ENCODE measurements at regions not wholly inside any gene's neighbourhood (a gene's known extent, or its start where the extent isn't known, plus 50 kb on each side); places are given as distances from the start of the nearest gene placed in this dataset.

- H3K36me3 ChIP-seq (ENCODE audit: insufficient read depth, low read length) = no peaks in the 10 kb centered on the region
- H3K9ac ChIP-seq (ENCODE audit: low read length) = no peak overlapping the region
- no peaks in the 10 kb centered on the region for H3K9me3 ChIP-seq (ENCODE audit: low read length)
- H3K27ac ChIP-seq (ENCODE audit: low read depth, low read length) = no peak overlapping the region
- H3K4me1 ChIP-seq (ENCODE audit: insufficient read depth, low read length) = no peaks in the 10 kb centered on the region
- no peaks in the 10 kb centered on the region for H3K27me3 ChIP-seq (ENCODE audit: control insufficient read depth in 1 of 2, insufficient read depth in 2 of 2, low read length in 2 of 2)
- no peak overlapping the region for H3K4me3 ChIP-seq (ENCODE audit: low read depth in 1 of 2, low read length in 2 of 2)
Measured at GRCh38 chr19:28857967-28858366, 355.0 kb downstream of the UQCRFS1 start.

- no peak overlapping the region for H3K4me3 ChIP-seq (ENCODE audit: low read depth in 1 of 2, low read length in 2 of 2)
- no peak overlapping the region for H3K9ac ChIP-seq (ENCODE audit: low read length)
- no peaks in the 10 kb centered on the region for H3K27me3 ChIP-seq (ENCODE audit: control insufficient read depth in 1 of 2, insufficient read depth in 2 of 2, low read length in 2 of 2)
- H3K4me1 ChIP-seq (ENCODE audit: insufficient read depth, low read length) = no peaks in the 10 kb centered on the region
- no peak overlapping the region for H3K27ac ChIP-seq (ENCODE audit: low read depth, low read length)
- H3K9me3 ChIP-seq (ENCODE audit: low read length) = no peaks in the 10 kb centered on the region
- no peaks in the 10 kb centered on the region for H3K36me3 ChIP-seq (ENCODE audit: insufficient read depth, low read length)
Measured at GRCh38 chr19:28855216-28855615, 357.7 kb downstream of the UQCRFS1 start.

DNA sequence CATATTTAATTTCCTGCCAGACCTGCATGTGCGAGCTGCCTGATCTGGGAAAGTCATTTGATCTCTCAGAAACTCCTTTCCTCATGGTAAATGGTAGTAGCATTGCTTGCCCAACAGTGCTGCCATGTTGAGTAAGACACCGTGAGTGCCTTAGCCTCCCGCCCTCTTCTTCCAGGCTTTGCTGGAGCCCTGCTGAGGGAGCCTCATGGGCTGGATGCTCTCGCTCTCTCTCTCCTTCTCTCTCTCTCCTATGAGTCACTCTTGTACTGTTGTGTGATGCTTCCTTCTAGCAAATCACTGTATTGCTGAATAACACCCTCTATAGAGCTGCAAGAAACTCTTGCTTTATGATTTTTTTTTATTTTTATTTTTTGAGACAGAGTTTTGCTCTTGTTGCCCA lies 365.5 kb downstream of the UQCRFS1 start:
- Histone ChIP-seq H3K9me3 (ENCODE audit: low read length) (no peaks in the 10 kb centered on the region), H3K27ac (ENCODE audit: low read depth, low read length) (no peak overlapping the region), H3K4me1 (ENCODE audit: insufficient read depth, low read length) (no peaks in the 10 kb centered on the region), H3K4me3 (ENCODE audit: low read depth in 1 of 2, low read length in 2 of 2) (no peak overlapping the region), H3K36me3 (ENCODE audit: insufficient read depth, low read length) (no peaks in the 10 kb centered on the region), H3K9ac (ENCODE audit: low read length) (no peak overlapping the region), H3K27me3 (ENCODE audit: control insufficient read depth in 1 of 2, insufficient read depth in 2 of 2, low read length in 2 of 2) (no peaks in the 10 kb centered on the region)

GRCh38 chr19:28846094-28846812 lies 366.7 kb downstream of the UQCRFS1 start:
- H3K36me3 ChIP-seq (ENCODE audit: insufficient read depth, low read length) = no peaks in the 10 kb centered on the region
- no peaks in the 10 kb centered on the region for H3K27me3 ChIP-seq (ENCODE audit: control insufficient read depth in 1 of 2, insufficient read depth in 2 of 2, low read length in 2 of 2)
- no peaks in the 10 kb centered on the region for H3K4me1 ChIP-seq (ENCODE audit: insufficient read depth, low read length)
- H3K9me3 ChIP-seq (ENCODE audit: low read length) = no peaks in the 10 kb centered on the region
- H3K9ac ChIP-seq (ENCODE audit: low read length) = no peak overlapping the region
- H3K27ac ChIP-seq (ENCODE audit: low read depth, low read length) = no peak overlapping the region
- no peak overlapping the region for H3K4me3 ChIP-seq (ENCODE audit: low read depth in 1 of 2, low read length in 2 of 2)

DNA sequence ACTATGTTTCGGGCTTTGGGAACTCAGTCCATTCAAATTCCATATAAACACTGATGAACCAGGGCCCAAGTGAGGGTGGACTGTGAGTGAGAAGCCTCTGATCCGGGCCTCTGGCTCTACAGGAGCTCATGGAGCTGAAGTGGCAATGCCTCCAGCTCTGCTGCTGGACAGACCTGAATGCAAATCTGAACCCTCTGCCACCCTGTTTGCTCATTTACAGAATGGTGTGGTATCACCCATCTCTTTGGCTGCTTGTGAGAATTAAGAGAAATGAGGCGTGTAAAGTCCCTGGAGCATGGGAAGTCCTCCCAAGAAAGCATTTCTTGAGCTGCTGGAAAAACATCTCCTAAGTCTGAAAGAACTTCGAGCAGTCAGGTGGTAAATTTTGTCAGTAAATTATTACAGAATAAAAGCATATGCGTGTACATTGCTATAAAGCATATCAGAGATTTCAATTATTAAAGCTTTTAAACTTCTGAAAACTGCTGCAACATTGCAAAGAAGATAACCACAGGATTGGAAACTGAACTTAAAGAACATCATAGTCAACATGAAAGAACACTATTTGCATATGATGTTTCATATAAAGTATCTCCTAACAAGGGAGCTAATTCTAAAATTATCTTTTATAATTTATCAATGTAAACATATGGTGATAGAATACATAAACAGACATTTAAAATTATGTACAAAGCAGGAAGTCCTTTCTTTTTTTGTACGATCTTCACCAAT lies 369.0 kb downstream of the UQCRFS1 start:
- H3K4me3 ChIP-seq (ENCODE audit: low read depth in 1 of 2, low read length in 2 of 2) = no peak overlapping the region
- H3K27ac ChIP-seq (ENCODE audit: low read depth, low read length) = no peak overlapping the region
- no peaks in the 10 kb centered on the region for H3K27me3 ChIP-seq (ENCODE audit: control insufficient read depth in 1 of 2, insufficient read depth in 2 of 2, low read length in 2 of 2)
- no peak overlapping the region for H3K9ac ChIP-seq (ENCODE audit: low read length)
- no peaks in the 10 kb centered on the region for H3K4me1 ChIP-seq (ENCODE audit: insufficient read depth, low read length)
- H3K9me3 ChIP-seq (ENCODE audit: low read length) = no peaks in the 10 kb centered on the region
- no peaks in the 10 kb centered on the region for H3K36me3 ChIP-seq (ENCODE audit: insufficient read depth, low read length)

GRCh38 chr19:28841531-28841930 lies 371.4 kb downstream of the UQCRFS1 start:
- Histone ChIP-seq H3K9me3 (ENCODE audit: low read length) (no peaks in the 10 kb centered on the region), H3K27ac (ENCODE audit: low read depth, low read length) (no peak overlapping the region), H3K9ac (ENCODE audit: low read length) (no peak overlapping the region), H3K4me3 (ENCODE audit: low read depth in 1 of 2, low read length in 2 of 2) (no peak overlapping the region), H3K27me3 (ENCODE audit: control insufficient read depth in 1 of 2, insufficient read depth in 2 of 2, low read length in 2 of 2) (no peaks in the 10 kb centered on the region), H3K36me3 (ENCODE audit: insufficient read depth, low read length) (no peaks in the 10 kb centered on the region), H3K4me1 (ENCODE audit: insufficient read depth, low read length) (no peaks in the 10 kb centered on the region)

DNA sequence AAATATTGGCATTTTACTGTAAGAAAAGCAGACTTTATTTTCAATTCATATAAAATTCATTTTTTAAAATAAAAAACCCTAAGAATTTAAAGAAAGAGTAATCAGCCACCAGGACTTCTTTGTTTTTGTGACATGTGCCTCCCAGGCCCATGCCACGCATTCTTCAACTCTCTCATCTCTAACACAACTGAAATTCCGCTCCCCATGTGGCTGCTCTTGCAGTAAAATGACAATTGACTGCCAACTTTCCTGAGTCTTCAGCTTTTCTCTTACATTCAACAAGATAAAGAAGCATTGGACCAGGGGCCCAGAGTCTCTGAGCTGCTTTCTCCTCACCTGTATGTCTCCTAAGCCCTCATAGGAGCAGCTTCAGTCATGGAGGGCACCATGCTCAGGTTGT lies 372.1 kb downstream of the UQCRFS1 start:
- Histone ChIP-seq H3K4me1 (ENCODE audit: insufficient read depth, low read length) (no peaks in the 10 kb centered on the region), H3K27me3 (ENCODE audit: control insufficient read depth in 1 of 2, insufficient read depth in 2 of 2, low read length in 2 of 2) (no peaks in the 10 kb centered on the region), H3K4me3 (ENCODE audit: low read depth in 1 of 2, low read length in 2 of 2) (no peak overlapping the region), H3K36me3 (ENCODE audit: insufficient read depth, low read length) (no peaks in the 10 kb centered on the region), H3K9me3 (ENCODE audit: low read length) (no peaks in the 10 kb centered on the region), H3K9ac (ENCODE audit: low read length) (no peak overlapping the region), H3K27ac (ENCODE audit: low read depth, low read length) (no peak overlapping the region)

- no peak overlapping the region for H3K4me3 ChIP-seq (ENCODE audit: low read depth in 1 of 2, low read length in 2 of 2)
Measured at GRCh38 chr19:28839455-28839854, 373.5 kb downstream of the UQCRFS1 start.

DNA sequence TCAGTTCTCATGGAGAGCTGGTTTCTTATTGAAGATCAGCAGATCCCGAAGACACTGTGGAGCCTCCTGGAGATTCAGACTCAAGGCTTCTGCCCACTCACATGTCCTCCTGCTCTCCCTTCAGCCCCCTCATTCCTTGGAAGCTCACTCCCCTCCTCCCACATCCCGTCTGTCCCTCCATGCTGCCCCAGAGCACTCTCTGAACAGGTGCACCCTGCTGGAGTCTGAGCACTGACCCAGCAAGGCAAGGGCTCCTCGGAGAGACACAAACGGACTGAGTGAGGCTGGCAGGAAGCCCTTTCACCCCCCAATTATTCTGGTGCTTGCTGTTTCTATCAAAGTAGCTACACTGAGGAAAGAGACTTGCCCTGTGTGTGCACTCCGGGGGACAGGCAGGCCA lies 374.0 kb downstream of the UQCRFS1 start:
- no peaks in the 10 kb centered on the region for H3K36me3 ChIP-seq (ENCODE audit: insufficient read depth, low read length)
- no peaks in the 10 kb centered on the region for H3K27me3 ChIP-seq (ENCODE audit: control insufficient read depth in 1 of 2, insufficient read depth in 2 of 2, low read length in 2 of 2)
- H3K27ac ChIP-seq (ENCODE audit: low read depth, low read length) = no peak overlapping the region
- no peaks in the 10 kb centered on the region for H3K4me1 ChIP-seq (ENCODE audit: insufficient read depth, low read length)
- no peaks in the 10 kb centered on the region for H3K9me3 ChIP-seq (ENCODE audit: low read length)
- no peak overlapping the region for H3K4me3 ChIP-seq (ENCODE audit: low read depth in 1 of 2, low read length in 2 of 2)
- no peak overlapping the region for H3K9ac ChIP-seq (ENCODE audit: low read length)

More at GRCh38 chr19:28839455-28839854, 373.5 kb downstream of the UQCRFS1 start:
- Histone ChIP-seq H3K4me1 (ENCODE audit: insufficient read depth, low read length) (no peaks in the 10 kb centered on the region), H3K36me3 (ENCODE audit: insufficient read depth, low read length) (no peaks in the 10 kb centered on the region), H3K9ac (ENCODE audit: low read length) (no peak overlapping the region), H3K27me3 (ENCODE audit: control insufficient read depth in 1 of 2, insufficient read depth in 2 of 2, low read length in 2 of 2) (no peaks in the 10 kb centered on the region), H3K9me3 (ENCODE audit: low read length) (no peaks in the 10 kb centered on the region), H3K27ac (ENCODE audit: low read depth, low read length) (no peak overlapping the region)

DNA sequence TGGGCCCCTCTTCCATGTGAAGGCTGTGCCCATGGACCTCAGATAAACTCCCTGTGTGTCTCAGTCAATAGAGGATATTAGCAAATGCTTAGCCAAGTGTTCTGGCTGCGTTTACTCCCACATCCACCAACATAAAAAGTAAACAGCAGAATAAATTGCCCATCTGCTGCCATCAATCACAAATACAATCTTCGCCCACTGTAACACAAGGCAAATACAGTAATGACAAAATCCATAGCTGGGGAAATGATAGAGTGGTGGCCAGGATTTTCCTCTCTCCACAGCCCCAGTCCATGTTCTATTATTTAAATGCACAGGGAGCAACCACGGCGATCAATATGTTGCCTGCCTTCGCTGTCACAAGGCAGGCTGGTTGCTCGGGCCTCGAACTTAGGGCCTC lies 376.5 kb downstream of the UQCRFS1 start:
- Histone ChIP-seq H3K4me1 (ENCODE audit: insufficient read depth, low read length) (no peaks in the 10 kb centered on the region), H3K27me3 (ENCODE audit: control insufficient read depth in 1 of 2, insufficient read depth in 2 of 2, low read length in 2 of 2) (no peaks in the 10 kb centered on the region), H3K9me3 (ENCODE audit: low read length) (no peaks in the 10 kb centered on the region), H3K36me3 (ENCODE audit: insufficient read depth, low read length) (no peaks in the 10 kb centered on the region), H3K27ac (ENCODE audit: low read depth, low read length) (no peak overlapping the region), H3K9ac (ENCODE audit: low read length) (no peak overlapping the region), H3K4me3 (ENCODE audit: low read depth in 1 of 2, low read length in 2 of 2) (no peak overlapping the region)

DNA sequence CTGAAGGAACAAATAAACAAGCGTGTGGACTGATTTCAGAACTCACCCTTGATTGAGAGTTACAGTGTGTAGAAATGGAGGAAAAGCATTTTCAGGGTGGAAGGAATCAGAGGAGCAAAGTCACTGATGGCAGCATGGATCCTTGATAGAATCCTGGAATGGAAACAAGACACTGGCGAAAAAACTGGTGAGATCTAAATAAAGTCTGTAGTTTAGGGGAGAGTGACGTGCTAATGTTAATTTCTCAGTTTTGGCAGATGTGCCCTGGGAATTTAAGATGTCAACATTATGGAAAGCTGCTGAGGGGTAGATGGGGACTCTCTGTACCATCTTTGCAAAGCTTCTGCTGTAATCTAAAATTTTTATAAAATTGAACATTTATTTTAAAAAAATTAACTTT lies 378.0 kb downstream of the UQCRFS1 start:
- no peaks in the 10 kb centered on the region for H3K9me3 ChIP-seq (ENCODE audit: low read length)
- H3K4me1 ChIP-seq (ENCODE audit: insufficient read depth, low read length) = no peaks in the 10 kb centered on the region
- H3K36me3 ChIP-seq (ENCODE audit: insufficient read depth, low read length) = no peaks in the 10 kb centered on the region
- H3K9ac ChIP-seq (ENCODE audit: low read length) = no peak overlapping the region
- H3K27me3 ChIP-seq (ENCODE audit: control insufficient read depth in 1 of 2, insufficient read depth in 2 of 2, low read length in 2 of 2) = no peaks in the 10 kb centered on the region
- no peak overlapping the region for H3K27ac ChIP-seq (ENCODE audit: low read depth, low read length)
- no peak overlapping the region for H3K4me3 ChIP-seq (ENCODE audit: low read depth in 1 of 2, low read length in 2 of 2)

DNA sequence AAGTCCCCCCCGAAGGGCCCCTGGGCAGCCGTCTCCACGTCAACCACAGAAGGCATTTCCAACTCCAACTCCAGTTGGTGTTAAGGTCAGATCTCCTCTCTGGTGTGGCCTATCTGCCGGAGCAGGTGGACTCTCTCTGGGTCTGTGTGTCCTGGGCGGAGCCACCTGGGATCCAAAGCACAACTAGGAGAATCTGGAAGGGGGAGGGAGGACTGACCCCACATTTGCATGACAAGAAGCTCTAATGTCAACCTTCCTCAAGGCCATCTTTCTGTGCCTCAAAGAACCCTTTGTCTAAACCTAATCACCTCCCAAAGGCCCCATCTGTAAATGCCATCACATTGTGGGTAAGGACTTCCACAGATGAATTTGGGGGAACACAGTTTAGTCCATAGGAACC lies 381.5 kb downstream of the UQCRFS1 start:
- Histone ChIP-seq H3K4me3 (ENCODE audit: low read depth in 1 of 2, low read length in 2 of 2) (no peak overlapping the region), H3K9me3 (ENCODE audit: low read length) (no peaks in the 10 kb centered on the region), H3K9ac (ENCODE audit: low read length) (no peak overlapping the region)

More for the DNA sequence above, 381.5 kb downstream of the UQCRFS1 start:
- no peaks in the 10 kb centered on the region for H3K36me3 ChIP-seq (ENCODE audit: insufficient read depth, low read length)
- H3K27me3 ChIP-seq (ENCODE audit: control insufficient read depth in 1 of 2, insufficient read depth in 2 of 2, low read length in 2 of 2) = no peaks in the 10 kb centered on the region
- H3K27ac ChIP-seq (ENCODE audit: low read depth, low read length) = no peak overlapping the region
- no peaks in the 10 kb centered on the region for H3K4me1 ChIP-seq (ENCODE audit: insufficient read depth, low read length)
